Spleen (tissue), 11 donors: ENCODE measurements at regions not wholly inside any gene's neighbourhood (a gene's known extent, or its start where the extent isn't known, plus 50 kb on each side); places are given as distances from the start of the nearest gene placed in this dataset.

ENCODE experiments used
- DNase-seq: peaks from one replicate; pipeline ENCODE4 v3.0.0-alpha.2; 2020
- H3K27ac ChIP-seq, 8 donors: fragments of 200-600 bp; sonication (generic) in 7 of 8; 1 replicate in 4 of 8; 2 replicates in 4 of 8; pipeline versions ENCODE4 v1.5.0 to v1.8.0; 2016 to 2021; ENCODE audit warnings: inconsistent platforms in 4 of 8, mild to moderate bottlenecking in 4 of 8, moderate library complexity in 1 of 8
- H3K27me3 ChIP-seq, 7 donors: fragments of 200-600 bp; sonication (generic) in 6 of 7; replicated peaks in 1 of 7; 1 replicate in 4 of 7; 2 replicates in 3 of 7; pipeline versions ENCODE4 v1.5.0 to v1.8.0; 2016 to 2021; ENCODE audit warnings: inconsistent platforms in 3 of 7, mild to moderate bottlenecking in 1 of 7
- H3K36me3 ChIP-seq, 6 donors: fragments of 200-600 bp; sonication (generic) in 5 of 6; 1 replicate in 4 of 6; 2 replicates in 2 of 6; pipeline versions ENCODE4 v1.5.0 to v1.8.0; 2016 to 2021; ENCODE audit warnings: inconsistent platforms in 2 of 6
- H3K4me1 ChIP-seq, 6 donors: fragments of 200-600 bp; sonication (generic) in 5 of 6; 1 replicate in 3 of 6; 2 replicates in 3 of 6; pipeline versions ENCODE4 v1.5.0 to v1.8.0; 2016 to 2021; ENCODE audit warnings: inconsistent platforms in 3 of 6
- H3K4me3 ChIP-seq, 8 donors: fragments of 200-600 bp; sonication (generic) in 7 of 8; 1 replicate in 4 of 8; 2 replicates in 4 of 8; pipeline versions ENCODE4 v1.5.0 to v1.8.0; 2016 to 2021; ENCODE audit warnings: inconsistent platforms in 4 of 8, mild to moderate bottlenecking in 4 of 8, moderate library complexity in 2 of 8
- H3K9me3 ChIP-seq, 8 donors: fragments of 200-600 bp; sonication (generic) in 7 of 8; 1 replicate in 4 of 8; 2 replicates in 4 of 8; pipeline versions ENCODE4 v1.5.0 to v1.8.0; 2016 to 2021; ENCODE audit warnings: inconsistent platforms in 4 of 8
- CTCF ChIP-seq, 11 experiments: fragments of 200-600 bp in 7 of 11; fragments of 450-650 bp in 4 of 11; sonication (generic) in 4 of 11; IDR thresholded peaks in 8 of 11; conservative IDR thresholded peaks in 3 of 11; 1 replicate in 7 of 11; 2 replicates in 4 of 11; pipeline versions ENCODE4 v1.4.0 to v1.8.0; 2016 to 2021; ENCODE audit warnings: antibody characterized with exemption in 11 of 11, inconsistent platforms in 4 of 11, mild to moderate bottlenecking in 1 of 11
- POLR2A ChIP-seq, 3 donors: fragments of 450-650 bp; IDR thresholded peaks; one replicate each; pipeline ENCODE4 v1.5.1; 2017; ENCODE audit warnings: antibody characterized with exemption in 3 of 3, mild to moderate bottlenecking in 1 of 3
- POLR2AphosphoS5 ChIP-seq, 3 donors: sonication (generic); formaldehyde crosslinking; IDR thresholded peaks; one replicate each; pipeline ENCODE4 v1.5.1; 2017; ENCODE audit warnings: antibody characterized with exemption in 3 of 3
- WGBS, 5 donors: extraction: QIAGEN DNeasy Blood & Tissue Kit in 3 of 5; methylation state at CpG; one replicate each; pipeline versions ENCODE4 v1.1.5 to v1.1.7; 2013 to 2018; 5-methylcytosine and 5-hydroxymethylcytosine counted together
- intact Hi-C: fragments of 100-400 bp; cut with DNase I; formaldehyde crosslinking; loops from one replicate; pipeline ENCODE4 v1.15.0; 2023; ENCODE audit warnings: low total_unique reads
- donor health status: healthy with polysubstance abuse.
- donor health status: DM: no; HTN: no; CAD: no; lungs with moderate emphysema.
- donor health status: DM: no; HTN: no; CAD: no.
- donor health status: Bipolar disorder and iron deficiency.
- donor health status: healthy.
- donor health status: DM: no; HTN: no; CAD: no.
- donor health status: DM: yes; HTN: yes; CAD: no.

- Histone ChIP-seq H3K36me3 (no peaks in the 10 kb centered on the region), H3K9me3 (no peaks in the 10 kb centered on the region)
These were observed 133.7 kb upstream of the POU1F1 start for GRCh38 chr3:87410110-87410509.

GRCh38 chr3:87398168-87398801, 121.9 kb upstream of the POU1F1 start:
- TF ChIP-seq POLR2A (IDR thresholded peaks at IDR 0.05) (no peak), CTCF (IDR thresholded peaks at IDR 0.05 in 8 of 11, conservative IDR thresholded peaks at IDR 0.05 in 3 of 11) (no peak), POLR2AphosphoS5 (IDR thresholded peaks at IDR 0.05) (no peak)
- intact Hi-C loops: no loop called here
- Histone ChIP-seq H3K27ac (no peak overlapping the region), H3K4me3 (no peak overlapping the region), H3K27me3 (no peaks in the 10 kb centered on the region), H3K4me1 (no peaks in the 10 kb centered on the region), H3K36me3 (no peaks in the 10 kb centered on the region), H3K9me3 (peaks cover 0 to 7% (median 0%) of the 10 kb centered on the region in 8 donors)
- 41 to 82% (median 62%) methylated on average over 4 of the region's 4 CpGs for WGBS, 5 donors
- DNase-seq: no peak

More at GRCh38 chr3:87410110-87410509, 133.7 kb upstream of the POU1F1 start:
- TF ChIP-seq POLR2A (IDR thresholded peaks at IDR 0.05) (no peak), CTCF (IDR thresholded peaks at IDR 0.05 in 8 of 11, conservative IDR thresholded peaks at IDR 0.05 in 3 of 11) (no peak), POLR2AphosphoS5 (IDR thresholded peaks at IDR 0.05) (no peak)
- H3K27me3 ChIP-seq: no peaks in the 10 kb centered on the region
- H3K4me1 ChIP-seq: no peaks in the 10 kb centered on the region
- intact Hi-C loops: no loop called here
- no peak overlapping the region for H3K27ac ChIP-seq
- no peak overlapping the region for H3K4me3 ChIP-seq
- no peak for DNase-seq

GRCh38 chr3:87397211-87397610, 120.8 kb upstream of the POU1F1 start:
- Histone ChIP-seq H3K4me3 (no peak overlapping the region), H3K36me3 (no peaks in the 10 kb centered on the region), H3K9me3 (peaks cover 0 to 7% (median 0%) of the 10 kb centered on the region in 8 donors), H3K27ac (no peak overlapping the region), H3K27me3 (no peaks in the 10 kb centered on the region), H3K4me1 (no peaks in the 10 kb centered on the region)
- no peak for DNase-seq
- intact Hi-C loops: no loop called here
- TF ChIP-seq CTCF (IDR thresholded peaks at IDR 0.05 in 8 of 11, conservative IDR thresholded peaks at IDR 0.05 in 3 of 11) (no peak), POLR2AphosphoS5 (IDR thresholded peaks at IDR 0.05) (no peak), POLR2A (IDR thresholded peaks at IDR 0.05) (no peak)
- WGBS, 5 donors: 76 to 92% (median 84%) methylated on average over 2 of the region's 2 CpGs

GRCh38 chr3:87390821-87391220, 114.4 kb upstream of the POU1F1 start:
- H3K4me1 ChIP-seq: no peaks in the 10 kb centered on the region
- H3K4me3 ChIP-seq: no peak overlapping the region
- 77 to 90% (median 83%) methylated on average over 3 of the region's 3 CpGs for WGBS, 5 donors
- no peak for DNase-seq
- H3K36me3 ChIP-seq: no peaks in the 10 kb centered on the region
- intact Hi-C loops: no loop called here
- H3K27ac ChIP-seq: no peak overlapping the region
- H3K9me3 ChIP-seq: peaks cover 0 to 7% (median 0%) of the 10 kb centered on the region in 8 donors
- TF ChIP-seq CTCF (IDR thresholded peaks at IDR 0.05 in 8 of 11, conservative IDR thresholded peaks at IDR 0.05 in 3 of 11) (no peak), POLR2AphosphoS5 (IDR thresholded peaks at IDR 0.05) (no peak), POLR2A (IDR thresholded peaks at IDR 0.05) (no peak)
- H3K27me3 ChIP-seq: no peaks in the 10 kb centered on the region
